HepG2 (cell line): ENCODE measurements at regions not wholly inside any gene's neighbourhood (a gene's known extent, or its start where the extent isn't known, plus 50 kb on each side); places are given as distances from the start of the nearest gene placed in this dataset.

Source experiments
- ATAC-seq: fragments of 200-7000 bp; cut with Tn5 transposase; 3 replicates; pipeline ENCODE4 v1.9.1; 2020; ENCODE audit warnings: mild to moderate bottlenecking, moderate library complexity
- BruUV-seq: library from RNA; stranded (reverse); fragments of 400-500 nt; replicated peaks from 2 replicates; lab custom pipeline; 2021; lab: Mats Ljungman, UMichigan
- CTCF ChIA-PET: fragments of 300-600 bp; formaldehyde crosslinking; extraction: SDS; loops from one replicate; lab custom pipeline; 2021; ENCODE audit warnings: low total read pairs, inconsistent platforms, low intra/inter-chr PET ratio; lab: Yijun Ruan, JAX
- POLR2A ChIA-PET: fragments of 350-600 bp; sonication (Branson Sonifier 250); formaldehyde crosslinking; loops from one replicate; lab custom pipeline; 2020; ENCODE audit warnings: antibody characterized with exemption, inconsistent platforms; lab: Yijun Ruan, JAX
- DNase-seq: peaks from one replicate; pipeline ENCODE4 v3.0.0-alpha.2; 2015; ENCODE audit warnings: low spot score
- FAIRE-seq: peaks from 3 replicates; lab custom pipeline; 2011; peaks lifted over from hg19 to GRCh38; lab: Jason Lieb, UNC
- H2AFZ ChIP-seq: one replicate; pipeline ENCODE4 v1.6.1; 2011; ENCODE audit warnings: low read length, inconsistent platforms
- H3K27ac ChIP-seq: fragments of 300-600 bp; 3 replicates; pipeline ENCODE4 v1.8.0; 2011; ENCODE audit warnings: mixed run types, mild to moderate bottlenecking, mixed read lengths, low read length, inconsistent platforms; ENCODE audit not compliant: insufficient read depth; ENCODE audit errors: extremely low read length
- H3K27me3 ChIP-seq, 2 experiments: fragments of 200-600 bp in 1 of 2; 2 replicates in 1 of 2; 3 replicates in 1 of 2; pipeline versions ENCODE4 v1.6.0 to v1.8.0; 2011; ENCODE audit warnings: low read length in 2 of 2, mild to moderate bottlenecking in 2 of 2, moderate library complexity in 2 of 2, inconsistent platforms in 1 of 2; ENCODE audit not compliant: insufficient read depth in 2 of 2, control insufficient read depth in 1 of 2
- H3K36me3 ChIP-seq, 2 experiments: fragments of 200-600 bp in 1 of 2; replicated peaks in 1 of 2; 2 replicates in 1 of 2; 3 replicates in 1 of 2; pipeline versions ENCODE4 v1.5.1 to v1.8.0; 2011; ENCODE audit warnings: low read length in 2 of 2, inconsistent platforms in 1 of 2; ENCODE audit not compliant: insufficient read depth in 2 of 2, control insufficient read depth in 1 of 2
- H3K4me1 ChIP-seq: 2 replicates; pipeline ENCODE4 v1.5.1; 2012; ENCODE audit warnings: low read length, inconsistent platforms; ENCODE audit not compliant: insufficient read depth
- H3K4me2 ChIP-seq: 2 replicates; pipeline ENCODE4 v1.6.0; 2011; ENCODE audit warnings: low read depth, low read length, inconsistent platforms
- H3K4me3 ChIP-seq, 3 experiments: fragments of 200-600 bp in 1 of 3; sonication (generic), shearing (Covaris generic) in 1 of 3; replicated peaks in 1 of 3; 2 replicates each; pipeline ENCODE4 v1.5.1; 2011 to 2016; ENCODE audit warnings: low read length in 3 of 3, inconsistent platforms in 2 of 3, low read depth in 2 of 3, mild to moderate bottlenecking in 2 of 3, control low read depth in 1 of 3, mixed read lengths in 1 of 3; ENCODE audit not compliant: insufficient read depth in 1 of 3
- H3K79me2 ChIP-seq: one replicate; pipeline ENCODE4 v1.6.1; 2011; ENCODE audit warnings: low read length, inconsistent platforms; ENCODE audit not compliant: insufficient read depth
- H3K9ac ChIP-seq: 2 replicates; pipeline ENCODE4 v1.6.0; 2011; ENCODE audit warnings: mild to moderate bottlenecking, low read depth, low read length, inconsistent platforms; ENCODE audit not compliant: insufficient read depth
- H3K9me3 ChIP-seq: 2 replicates; pipeline ENCODE4 v1.5.1; 2012; ENCODE audit warnings: mild to moderate bottlenecking, low read length
- H4K20me1 ChIP-seq: 2 replicates; pipeline ENCODE4 v1.6.0; 2011; ENCODE audit warnings: inconsistent platforms, mild to moderate bottlenecking, low read length, moderate library complexity; ENCODE audit not compliant: insufficient read depth
- CREB1 ChIP-seq, 2 experiments: fragments of 450-650 bp in 1 of 2; IDR thresholded peaks; 2 replicates each; pipeline ENCODE4 v1.6.1; 2016 to 2017; ENCODE audit warnings: control low read depth in 1 of 2, mild to moderate bottlenecking in 1 of 2, missing compliant biosample characterization in 1 of 2, missing genetic modification characterization in 1 of 2
- GABPB1 ChIP-seq: IDR thresholded peaks from 2 replicates; pipeline ENCODE4 v1.6.1; 2016; ENCODE audit warnings: mild to moderate bottlenecking, missing genetic modification reagents, moderate library complexity, missing compliant biosample characterization
- ISL2 ChIP-seq: sonication (generic); formaldehyde crosslinking; IDR thresholded peaks from 2 replicates; pipeline ENCODE4 v1.5.0; 2020; ENCODE audit warnings: missing genetic modification reagents
- POGZ ChIP-seq: sonication (generic); formaldehyde crosslinking; IDR thresholded peaks from 2 replicates; pipeline ENCODE4 v1.4.0; 2020; ENCODE audit warnings: mild to moderate bottlenecking, missing genetic modification reagents
- PRPF4 ChIP-seq: fragments of 200-400 bp; formaldehyde crosslinking; IDR thresholded peaks from 2 replicates; pipeline ENCODE4 v1.6.1; 2016; ENCODE audit warnings: low read length, low read depth; ENCODE audit not compliant: poor library complexity, severe bottlenecking
- SUZ12 ChIP-seq: fragments of 150-350 bp; IDR thresholded peaks from 2 replicates; pipeline ENCODE4 v1.6.1; 2014; ENCODE audit warnings: low read depth, low read length
- TRIM24 ChIP-seq: sonication (generic); formaldehyde crosslinking; IDR thresholded peaks from 2 replicates; pipeline ENCODE4 v1.8.0; 2022; ENCODE audit warnings: mild to moderate bottlenecking, missing genetic modification reagents
- ZKSCAN1 ChIP-seq: fragments of 150-350 bp; IDR thresholded peaks from 2 replicates; pipeline ENCODE4 v1.6.1; 2014; ENCODE audit warnings: low read length
- ZNF451 ChIP-seq: sonication (generic); formaldehyde crosslinking; IDR thresholded peaks from 2 replicates; pipeline ENCODE4 v1.5.0; 2020; ENCODE audit warnings: mild to moderate bottlenecking, missing genetic modification reagents
- ZNF552 ChIP-seq: sonication (generic); formaldehyde crosslinking; IDR thresholded peaks from 2 replicates; pipeline ENCODE4 v1.9.0; 2022; ENCODE audit warnings: missing genetic modification reagents, mild to moderate bottlenecking, borderline replicate concordance
- in situ Hi-C: cut with HindIII; loops from 2 replicates; pipeline ENCODE4 v1.10.0; 2017; ENCODE audit warnings: low pct_unique_long_range_greater_than_20kb; ENCODE audit not compliant: extremely low pct_ligation_motif_present
- intact Hi-C: fragments of 100-400 bp; cut with micrococcal nuclease; formaldehyde crosslinking; loops from one replicate; pipeline ENCODE4 v1.10.0; 2022; ENCODE audit not compliant: unreplicated experiment
- TF ChIP-seq, protein P1 (sequence below): sonication (generic); formaldehyde crosslinking; IDR thresholded peaks from 2 replicates; pipeline ENCODE4 v1.8.0; 2022; ENCODE audit warnings: missing genetic modification reagents, mild to moderate bottlenecking, inconsistent platforms, borderline replicate concordance
- TF ChIP-seq, protein P2 (sequence below): IDR thresholded peaks from 2 replicates; pipeline ENCODE4 v1.6.1; 2016; ENCODE audit warnings: low read depth, control low read depth
- TF ChIP-seq, protein P3 (sequence below): sonication (generic); formaldehyde crosslinking; IDR thresholded peaks from 2 replicates; pipeline ENCODE4 v1.4.0; 2020; ENCODE audit warnings: missing genetic modification reagents
- TF ChIP-seq, protein P4 (sequence below): sonication (generic); formaldehyde crosslinking; IDR thresholded peaks from 2 replicates; pipeline ENCODE4 v1.8.0; 2022; ENCODE audit warnings: mild to moderate bottlenecking, missing genetic modification reagents

DNA sequence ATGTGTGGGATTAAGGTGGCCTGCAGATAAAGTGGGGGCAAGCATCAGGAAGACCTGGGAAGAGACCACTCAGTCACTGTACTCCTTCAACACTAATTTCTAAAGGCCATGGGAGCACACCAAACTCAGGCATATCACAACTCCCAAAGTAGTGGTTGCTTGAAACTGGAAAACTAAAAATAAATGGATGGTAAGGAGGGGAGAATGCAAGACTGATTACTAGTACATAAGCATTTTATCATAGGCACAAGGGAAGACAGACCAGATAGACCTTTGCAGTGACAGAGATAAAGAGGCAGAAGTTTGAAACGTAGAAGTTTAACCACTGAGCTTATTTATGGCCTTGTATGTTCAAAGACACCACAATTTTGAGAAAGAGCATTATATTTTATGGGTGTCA lies 1098.1 kb upstream of the CELF4 start (continued):
- TF ChIP-seq, protein P1, sequence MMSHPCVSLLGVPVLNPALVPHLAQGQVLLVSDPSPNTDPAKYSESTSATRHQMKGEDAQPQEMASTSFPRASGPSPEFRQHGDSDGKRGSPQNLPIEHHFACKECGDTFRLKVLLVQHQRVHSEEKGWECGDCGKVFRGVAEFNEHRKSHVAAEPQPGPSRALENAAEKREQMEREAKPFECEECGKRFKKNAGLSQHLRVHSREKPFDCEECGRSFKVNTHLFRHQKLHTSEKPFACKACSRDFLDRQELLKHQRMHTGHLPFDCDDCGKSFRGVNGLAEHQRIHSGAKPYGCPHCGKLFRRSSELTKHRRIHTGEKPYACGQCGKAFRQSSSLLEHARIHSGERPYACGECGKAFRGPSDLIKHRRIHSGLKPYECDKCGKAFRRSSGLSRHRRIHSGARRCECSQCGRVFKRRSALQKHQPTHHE (CRISPR knock-in tag): no peak
- TF ChIP-seq POGZ (CRISPR knock-in tag) (no peak), SUZ12 (no peak)

DNA sequence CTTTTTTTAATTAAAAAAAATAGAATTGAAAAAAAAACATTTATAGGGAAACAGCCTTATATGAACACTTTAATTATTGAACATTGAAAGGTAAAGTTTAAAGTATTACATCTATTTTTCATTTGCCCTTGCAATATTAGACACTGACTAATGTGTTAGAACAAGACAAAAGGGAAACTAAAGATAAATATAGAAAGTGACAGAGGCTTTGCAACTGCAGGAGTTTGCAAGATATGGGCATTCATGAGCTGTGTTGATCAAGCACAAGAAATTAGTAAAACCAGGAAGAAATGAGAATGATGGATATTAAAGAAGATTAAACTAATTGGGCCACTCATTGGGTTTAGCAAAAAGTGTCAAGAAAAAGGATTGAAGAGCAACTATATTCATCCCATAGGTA lies 1097.7 kb upstream of the CELF4 start:
- DNase-seq (no peak), ATAC-seq (no peak), FAIRE-seq (no peak)
- no peaks in the 10 kb centered on the region for H3K4me1 ChIP-seq
- no peaks in the 10 kb centered on the region for H3K9me3 ChIP-seq
- no peak overlapping the region for H2AFZ ChIP-seq
- in situ Hi-C loops: no loop called here
- H3K27me3 ChIP-seq: no peaks in the 10 kb centered on the region; a peak in 1 of 5 replicates
- H3K79me2 ChIP-seq: no peaks in the 10 kb centered on the region
- H3K36me3 ChIP-seq: no peaks in the 10 kb centered on the region
- H4K20me1 ChIP-seq: no peaks in the 10 kb centered on the region
- no peak overlapping the region for H3K27ac ChIP-seq
- POLR2A ChIA-PET: no interaction called here
- no peak overlapping the region for H3K4me3 ChIP-seq
- H3K4me2 ChIP-seq: no peak overlapping the region
- intact Hi-C loops: no loop called here
- no TSS peak for BruUV-seq
- CTCF ChIA-PET: no interaction called here
- TF ChIP-seq CREB1 (IDR thresholded peaks at IDR 0.05): no peak
- TF ChIP-seq CREB1 (CRISPR knock-in tag; IDR thresholded peaks at IDR 0.05): no peak
- no peak for TF ChIP-seq ZKSCAN1
- TF ChIP-seq ZNF552 (CRISPR knock-in tag): no peak
- TF ChIP-seq, protein P2, sequence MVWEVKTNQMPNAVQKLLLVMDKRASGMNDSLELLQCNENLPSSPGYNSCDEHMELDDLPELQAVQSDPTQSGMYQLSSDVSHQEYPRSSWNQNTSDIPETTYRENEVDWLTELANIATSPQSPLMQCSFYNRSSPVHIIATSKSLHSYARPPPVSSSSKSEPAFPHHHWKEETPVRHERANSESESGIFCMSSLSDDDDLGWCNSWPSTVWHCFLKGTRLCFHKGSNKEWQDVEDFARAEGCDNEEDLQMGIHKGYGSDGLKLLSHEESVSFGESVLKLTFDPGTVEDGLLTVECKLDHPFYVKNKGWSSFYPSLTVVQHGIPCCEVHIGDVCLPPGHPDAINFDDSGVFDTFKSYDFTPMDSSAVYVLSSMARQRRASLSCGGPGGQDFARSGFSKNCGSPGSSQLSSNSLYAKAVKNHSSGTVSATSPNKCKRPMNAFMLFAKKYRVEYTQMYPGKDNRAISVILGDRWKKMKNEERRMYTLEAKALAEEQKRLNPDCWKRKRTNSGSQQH (CRISPR knock-in tag): no peak
- no peak for TF ChIP-seq ZNF451
- no peak for TF ChIP-seq TRIM24 (CRISPR knock-in tag)
- TF ChIP-seq, protein P3, sequence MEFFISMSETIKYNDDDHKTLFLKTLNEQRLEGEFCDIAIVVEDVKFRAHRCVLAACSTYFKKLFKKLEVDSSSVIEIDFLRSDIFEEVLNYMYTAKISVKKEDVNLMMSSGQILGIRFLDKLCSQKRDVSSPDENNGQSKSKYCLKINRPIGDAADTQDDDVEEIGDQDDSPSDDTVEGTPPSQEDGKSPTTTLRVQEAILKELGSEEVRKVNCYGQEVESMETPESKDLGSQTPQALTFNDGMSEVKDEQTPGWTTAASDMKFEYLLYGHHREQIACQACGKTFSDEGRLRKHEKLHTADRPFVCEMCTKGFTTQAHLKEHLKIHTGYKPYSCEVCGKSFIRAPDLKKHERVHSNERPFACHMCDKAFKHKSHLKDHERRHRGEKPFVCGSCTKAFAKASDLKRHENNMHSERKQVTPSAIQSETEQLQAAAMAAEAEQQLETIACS (CRISPR knock-in tag): no peak
- TF ChIP-seq, protein P4, sequence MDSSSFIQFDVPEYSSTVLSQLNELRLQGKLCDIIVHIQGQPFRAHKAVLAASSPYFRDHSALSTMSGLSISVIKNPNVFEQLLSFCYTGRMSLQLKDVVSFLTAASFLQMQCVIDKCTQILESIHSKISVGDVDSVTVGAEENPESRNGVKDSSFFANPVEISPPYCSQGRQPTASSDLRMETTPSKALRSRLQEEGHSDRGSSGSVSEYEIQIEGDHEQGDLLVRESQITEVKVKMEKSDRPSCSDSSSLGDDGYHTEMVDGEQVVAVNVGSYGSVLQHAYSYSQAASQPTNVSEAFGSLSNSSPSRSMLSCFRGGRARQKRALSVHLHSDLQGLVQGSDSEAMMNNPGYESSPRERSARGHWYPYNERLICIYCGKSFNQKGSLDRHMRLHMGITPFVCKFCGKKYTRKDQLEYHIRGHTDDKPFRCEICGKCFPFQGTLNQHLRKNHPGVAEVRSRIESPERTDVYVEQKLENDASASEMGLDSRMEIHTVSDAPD (CRISPR knock-in tag): no peak
- TF ChIP-seq ISL2 (CRISPR knock-in tag): no peak
- no peak for TF ChIP-seq PRPF4
- TF ChIP-seq GABPB1 (CRISPR knock-in tag): no peak
- no peak overlapping the region for H3K9ac ChIP-seq
